ENCODE measurements at regions not wholly inside any gene's neighbourhood (a gene's known extent, or its start where the extent isn't known, plus 50 kb on each side); places are given as distances from the start of the nearest gene placed in this dataset.

GRCh38 chr5:6261668-6262067 lies 116.7 kb downstream of the MED10 start:
- Histone ChIP-seq H3K18ac (ENCODE audit: insufficient read length, low read depth, low read length) (no peak overlapping the region), H3K79me2 (ENCODE audit: insufficient read depth, low read length) (no peaks in the 10 kb centered on the region), H3K14ac (ENCODE audit: insufficient read depth, low read length) (no peak overlapping the region), H2BK15ac (ENCODE audit: low read depth, low read length) (no peak overlapping the region), H3K56ac (ENCODE audit: insufficient read length, low read depth, low read length) (no peak overlapping the region), H2BK120ac (ENCODE audit: low read depth, low read length, poor library complexity, severe bottlenecking) (no peak overlapping the region), H3K23ac (ENCODE audit: insufficient read length, low read depth, low read length) (no peak overlapping the region), H3K4me2 (ENCODE audit: insufficient read depth, insufficient read length, low read length) (no peak overlapping the region), H4K20me1 (ENCODE audit: control insufficient read depth, insufficient read depth, insufficient read length) (no peaks in the 10 kb centered on the region), H3K79me1 (ENCODE audit: insufficient read depth, low read depth, low read length, poor library complexity, severe bottlenecking) (no peaks in the 10 kb centered on the region), H3K4me1 (ENCODE audit: insufficient read depth, low read length) (no peaks in the 10 kb centered on the region), H2BK12ac (ENCODE audit: insufficient read length, low read depth, low read length) (no peak overlapping the region), H3K4ac (ENCODE audit: low read depth, low read length) (no peak overlapping the region), H4K8ac (replicated peaks; ENCODE audit: insufficient read length, low read depth, low read length) (no peak overlapping the region), H2BK20ac (ENCODE audit: low read depth, low read length, poor library complexity, severe bottlenecking) (no peak overlapping the region), H4K5ac (ENCODE audit: insufficient read length, low read depth, low read length) (no peak overlapping the region), H3K9me3 (ENCODE audit: control insufficient read depth, low read depth, low read length) (no peaks in the 10 kb centered on the region), H3K23me2 (ENCODE audit: insufficient read length, low read depth, low read length, poor library complexity, severe bottlenecking) (no peaks in the 10 kb centered on the region), H2AK5ac (ENCODE audit: insufficient read length, low read length) (no peak overlapping the region), H2BK5ac (ENCODE audit: insufficient read length, low read length) (no peak overlapping the region), H3K9ac (ENCODE audit: extremely low read depth, insufficient read length, low read length) (no peak overlapping the region), H3K27me3 (ENCODE audit: insufficient read depth, low read length) (no peaks in the 10 kb centered on the region), H3T11ph (ENCODE audit: low read length) (no peak overlapping the region), H4K91ac (ENCODE audit: insufficient read length, low read depth, low read length) (no peak overlapping the region), H2AFZ (ENCODE audit: low read length) (no peak overlapping the region), H3K27ac (ENCODE audit: insufficient read length, low read depth, low read length) (no peak overlapping the region)
- WGBS (ENCODE audit: extremely low coverage, insufficient read length, low lambda C conversion rate): no CpG with 5 or more reads among the region's 4 CpGs
- DNase-seq: no peak
- Mint-ChIP-seq H3K4me3 (no peak overlapping the region), H3K4me1 (0 out of 4 replicates have a peak, but pooled peaks cover 0 to 2% of the 10 kb centered on the region in 2 experiments), H3K27ac (no peak overlapping the region), H3K9me3 (peaks cover 6 to 8% of the 10 kb centered on the region in 2 experiments; a peak in 4 of 5 replicates), H3K27me3 (ENCODE audit: low read depth) (peaks cover 15% of the 10 kb centered on the region), H3K36me3 (ENCODE audit: insufficient read depth in 1 of 3, low read depth in 3 of 3) (no peaks in the 10 kb centered on the region; a peak in 1 of 7 replicates)
- no peak for TF ChIP-seq CTCF (conservative IDR thresholded peaks at IDR 0.05)
